ENCODE measurements at regions not wholly inside any gene's neighbourhood (a gene's known extent, or its start where the extent isn't known, plus 50 kb on each side); places are given as distances from the start of the nearest gene placed in this dataset.

DNA sequence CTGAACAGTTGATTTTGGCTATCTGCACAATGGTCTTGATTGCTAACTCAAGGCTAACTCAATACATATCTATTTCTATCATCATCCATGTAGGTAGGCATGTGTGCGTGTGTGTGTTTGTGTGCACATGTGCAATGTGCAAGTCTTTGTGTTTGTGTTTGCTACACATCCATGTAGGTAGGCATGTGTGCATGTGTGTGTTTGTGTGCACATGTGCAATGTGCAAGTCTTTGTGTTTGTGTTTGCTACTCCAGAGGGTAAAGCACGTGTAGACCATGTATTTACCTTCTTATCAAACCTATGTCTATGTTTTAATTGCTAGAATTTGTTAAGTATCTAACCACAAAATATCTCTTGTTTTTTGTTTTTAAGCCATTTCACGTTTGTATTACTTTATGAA is 962.6 kb downstream of the LRFN5 start:
- TF ChIP-seq, protein P1, sequence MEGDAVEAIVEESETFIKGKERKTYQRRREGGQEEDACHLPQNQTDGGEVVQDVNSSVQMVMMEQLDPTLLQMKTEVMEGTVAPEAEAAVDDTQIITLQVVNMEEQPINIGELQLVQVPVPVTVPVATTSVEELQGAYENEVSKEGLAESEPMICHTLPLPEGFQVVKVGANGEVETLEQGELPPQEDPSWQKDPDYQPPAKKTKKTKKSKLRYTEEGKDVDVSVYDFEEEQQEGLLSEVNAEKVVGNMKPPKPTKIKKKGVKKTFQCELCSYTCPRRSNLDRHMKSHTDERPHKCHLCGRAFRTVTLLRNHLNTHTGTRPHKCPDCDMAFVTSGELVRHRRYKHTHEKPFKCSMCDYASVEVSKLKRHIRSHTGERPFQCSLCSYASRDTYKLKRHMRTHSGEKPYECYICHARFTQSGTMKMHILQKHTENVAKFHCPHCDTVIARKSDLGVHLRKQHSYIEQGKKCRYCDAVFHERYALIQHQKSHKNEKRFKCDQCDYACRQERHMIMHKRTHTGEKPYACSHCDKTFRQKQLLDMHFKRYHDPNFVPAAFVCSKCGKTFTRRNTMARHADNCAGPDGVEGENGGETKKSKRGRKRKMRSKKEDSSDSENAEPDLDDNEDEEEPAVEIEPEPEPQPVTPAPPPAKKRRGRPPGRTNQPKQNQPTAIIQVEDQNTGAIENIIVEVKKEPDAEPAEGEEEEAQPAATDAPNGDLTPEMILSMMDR (IDR thresholded peaks at IDR 0.05) = no peak
- TF ChIP-seq POLR2A (IDR thresholded peaks at IDR 0.05) = no peak
- Histone ChIP-seq H3K4me1 (no peaks in the 10 kb centered on the region), H3K27ac (no peak overlapping the region), H3K36me3 (no peaks in the 10 kb centered on the region), H3K27me3 (no peaks in the 10 kb centered on the region), H3K4me3 (no peak overlapping the region), H3K9me3 (peaks cover 0 to 14% (median 0%) of the 10 kb centered on the region in 4 donors)
- DNase-seq = no peak

DNA sequence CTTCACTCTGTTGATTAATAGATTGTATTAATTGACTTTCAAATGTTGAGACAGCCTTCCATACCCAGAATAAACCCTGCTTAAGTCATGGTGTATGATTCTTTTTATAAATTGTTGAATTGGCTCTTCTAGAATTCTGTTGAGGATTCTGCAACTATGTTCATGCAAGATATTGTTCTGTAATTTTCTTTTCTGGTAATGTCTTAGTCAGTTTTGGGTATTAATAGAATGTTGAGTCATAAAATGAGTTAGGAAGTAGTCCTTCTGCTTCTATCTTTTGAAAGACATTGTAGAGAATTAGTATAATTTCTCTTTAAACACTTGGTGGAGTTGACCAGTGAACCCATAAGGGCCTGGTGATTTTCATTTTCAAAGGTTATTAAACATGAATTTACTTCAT is 958.9 kb downstream of the LRFN5 start:
- H3K27ac ChIP-seq = no peak overlapping the region
- H3K36me3 ChIP-seq = no peaks in the 10 kb centered on the region
- TF ChIP-seq, protein P1 (IDR thresholded peaks at IDR 0.05) = no peak
- TF ChIP-seq POLR2A (IDR thresholded peaks at IDR 0.05) = no peak
- no peaks in the 10 kb centered on the region for H3K4me1 ChIP-seq
- H3K27me3 ChIP-seq = no peaks in the 10 kb centered on the region
- peaks cover 0 to 4% (median 0%) of the 10 kb centered on the region in 4 donors for H3K9me3 ChIP-seq
- no peak overlapping the region for H3K4me3 ChIP-seq
- DNase-seq = no peak

DNA sequence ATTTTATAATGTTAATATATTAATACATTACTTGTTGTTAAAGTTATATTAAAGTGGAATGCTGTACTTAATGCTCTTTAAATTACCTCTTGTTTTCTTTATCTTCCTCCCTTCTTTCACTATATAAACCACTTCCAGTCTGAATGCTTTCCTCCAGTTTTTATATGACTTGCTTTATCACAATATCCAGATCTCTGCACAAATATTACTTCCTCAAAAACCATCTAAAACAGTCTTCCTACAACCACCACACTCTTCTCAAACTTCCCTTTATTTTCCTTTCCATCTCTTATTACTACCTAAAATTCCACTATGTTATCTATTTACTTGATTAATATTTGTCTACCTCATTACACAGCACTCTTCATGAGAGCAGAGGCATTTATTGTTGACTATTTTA is 956.6 kb downstream of the LRFN5 start:
- no peak overlapping the region for H3K27ac ChIP-seq
- H3K9me3 ChIP-seq = peaks cover 0 to 4% (median 0%) of the 10 kb centered on the region in 4 donors
- no peak for DNase-seq
- H3K36me3 ChIP-seq = no peaks in the 10 kb centered on the region
- no peaks in the 10 kb centered on the region for H3K4me1 ChIP-seq
- H3K27me3 ChIP-seq = no peaks in the 10 kb centered on the region
- no peak overlapping the region for H3K4me3 ChIP-seq
- TF ChIP-seq POLR2A (IDR thresholded peaks at IDR 0.05) = no peak
- TF ChIP-seq, protein P1 (IDR thresholded peaks at IDR 0.05) = no peak

DNA sequence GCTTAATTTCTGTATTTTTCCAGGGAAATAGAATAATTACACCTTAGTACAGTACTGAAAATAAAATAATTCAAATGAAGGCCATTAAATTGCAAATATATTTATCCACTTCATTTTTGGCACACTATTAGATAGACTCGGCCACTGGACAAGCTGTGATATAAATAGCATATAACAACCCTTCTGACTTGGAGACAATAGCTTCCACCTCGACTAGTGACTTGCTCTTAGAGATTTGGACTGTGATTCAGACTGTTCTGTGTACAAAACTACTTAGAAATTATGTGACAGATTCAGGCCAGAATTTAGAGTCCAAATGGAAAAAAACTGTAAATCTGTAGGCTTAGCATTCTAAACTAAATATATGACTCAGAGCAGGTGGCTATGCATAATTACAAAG is 949.9 kb downstream of the LRFN5 start:
- H3K36me3 ChIP-seq = no peaks in the 10 kb centered on the region
- H3K27ac ChIP-seq = no peak overlapping the region
- H3K9me3 ChIP-seq = peaks cover 0 to 4% (median 0%) of the 10 kb centered on the region in 4 donors
- H3K27me3 ChIP-seq = no peaks in the 10 kb centered on the region
- no peak overlapping the region for H3K4me3 ChIP-seq
- H3K4me1 ChIP-seq = no peaks in the 10 kb centered on the region
- DNase-seq = no peak
- no peak for TF ChIP-seq POLR2A (IDR thresholded peaks at IDR 0.05)
- TF ChIP-seq, protein P1 (IDR thresholded peaks at IDR 0.05) = no peak

DNA sequence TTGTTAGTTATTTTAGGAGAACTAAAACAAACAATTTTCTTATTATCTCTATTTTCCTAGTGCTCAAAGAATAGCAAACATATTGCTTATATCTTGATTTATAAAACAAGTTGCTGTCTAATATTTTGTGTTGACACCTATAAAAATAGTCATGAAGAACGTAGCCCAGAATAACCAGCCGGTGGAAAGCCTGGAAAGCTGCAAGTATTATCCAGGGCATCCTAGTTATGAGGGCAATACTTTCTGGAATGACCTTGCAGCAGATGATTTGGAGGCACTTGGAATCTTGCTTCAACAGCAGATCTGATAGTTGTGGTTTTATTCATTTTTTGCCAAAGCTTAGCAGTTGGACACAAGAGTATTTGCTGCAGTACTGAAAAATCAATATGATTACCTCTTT is 948.7 kb downstream of the LRFN5 start:
- Histone ChIP-seq H3K9me3 (peaks cover 0 to 4% (median 0%) of the 10 kb centered on the region in 4 donors), H3K27me3 (no peaks in the 10 kb centered on the region), H3K4me1 (no peaks in the 10 kb centered on the region), H3K27ac (no peak overlapping the region), H3K4me3 (no peak overlapping the region), H3K36me3 (no peaks in the 10 kb centered on the region)
- DNase-seq = no peak
- TF ChIP-seq, protein P1 (IDR thresholded peaks at IDR 0.05) = no peak
- TF ChIP-seq POLR2A (IDR thresholded peaks at IDR 0.05) = no peak

DNA sequence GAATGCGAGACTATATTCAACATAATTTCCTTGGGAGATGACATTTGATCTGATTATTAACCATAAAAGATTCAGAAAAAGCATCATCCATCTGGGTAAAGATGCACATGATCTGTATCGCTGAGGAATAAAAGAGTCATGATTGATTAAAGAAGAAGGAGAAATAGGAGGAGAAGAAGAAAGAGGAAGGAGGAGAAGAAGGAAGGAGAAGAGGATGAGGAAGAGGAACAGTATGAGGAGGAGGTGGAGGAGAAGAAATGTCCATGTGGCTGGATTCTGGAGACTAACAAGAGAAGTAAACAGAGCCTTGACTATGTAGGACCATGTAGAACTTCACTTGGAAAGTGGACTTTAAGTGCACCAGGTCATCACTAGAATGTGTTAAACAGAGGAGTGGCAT is 947.4 kb downstream of the LRFN5 start:
- no peaks in the 10 kb centered on the region for H3K36me3 ChIP-seq
- H3K4me1 ChIP-seq = no peaks in the 10 kb centered on the region
- no peak for DNase-seq
- H3K27me3 ChIP-seq = no peaks in the 10 kb centered on the region
- H3K4me3 ChIP-seq = no peak overlapping the region
- H3K9me3 ChIP-seq = peaks cover 0 to under 1% (median 0%) of the 10 kb centered on the region in 4 donors
- TF ChIP-seq, protein P1 (IDR thresholded peaks at IDR 0.05) = no peak
- no peak for TF ChIP-seq POLR2A (IDR thresholded peaks at IDR 0.05)
- no peak overlapping the region for H3K27ac ChIP-seq
